GM23338 (cell line): ENCODE measurements at regions not wholly inside any gene's neighbourhood (a gene's known extent, or its start where the extent isn't known, plus 50 kb on each side); places are given as distances from the start of the nearest gene placed in this dataset.

Experiments
- ATAC-seq: fragments of 200-7000 bp; cut with Tn5 transposase; 3 replicates; pipeline ENCODE4 v1.9.1; 2020
- DNase-seq: peaks from one replicate; pipeline ENCODE4 v3.0.0-alpha.2; 2015; ENCODE audit warnings: low spot score
- H2AFZ ChIP-seq: fragments of 200-600 bp; sonication (generic); 2 replicates; pipeline ENCODE4 v1.8.0; 2016; ENCODE audit warnings: antibody characterized with exemption, mild to moderate bottlenecking, moderate library complexity
- H3F3A ChIP-seq: fragments of 200-600 bp; sonication (generic); replicated peaks from 2 replicates; pipeline ENCODE4 v1.8.0; 2017; ENCODE audit warnings: antibody characterized with exemption, mixed run types, low read depth
- H3K27ac ChIP-seq: fragments of 200-600 bp; sonication (generic); 2 replicates; pipeline ENCODE4 v1.6.1; 2016; ENCODE audit warnings: low read depth
- H3K27me3 ChIP-seq: fragments of 200-600 bp; sonication (generic); 2 replicates; pipeline ENCODE4 v1.8.0; 2016; ENCODE audit warnings: mild to moderate bottlenecking, mixed run types, moderate library complexity; ENCODE audit not compliant: insufficient read depth
- H3K36me3 ChIP-seq: fragments of 200-600 bp; sonication (generic); 2 replicates; pipeline ENCODE4 v1.8.0; 2016; ENCODE audit warnings: mild to moderate bottlenecking; ENCODE audit not compliant: insufficient read depth
- H3K4me1 ChIP-seq: fragments of 200-600 bp; sonication (generic); 2 replicates; pipeline ENCODE4 v1.8.0; 2016; ENCODE audit warnings: mild to moderate bottlenecking, moderate library complexity; ENCODE audit not compliant: insufficient read depth
- H3K4me2 ChIP-seq: fragments of 200-600 bp; sonication (generic); 2 replicates; pipeline ENCODE4 v1.7.1; 2017; ENCODE audit warnings: mixed run types
- H3K4me3 ChIP-seq: fragments of 200-600 bp; sonication (generic); 2 replicates; pipeline ENCODE4 v1.6.1; 2016; ENCODE audit warnings: mixed run types
- H3K79me2 ChIP-seq: fragments of 200-600 bp; sonication (generic); replicated peaks from 2 replicates; pipeline ENCODE4 v1.8.0; 2017; ENCODE audit warnings: mild to moderate bottlenecking; ENCODE audit not compliant: insufficient read depth
- H3K9me2 ChIP-seq: fragments of 200-600 bp; sonication (generic); 2 replicates; pipeline ENCODE4 v1.8.0; 2017; ENCODE audit not compliant: insufficient read depth
- H4K20me1 ChIP-seq: fragments of 200-600 bp; sonication (generic); replicated peaks from 2 replicates; pipeline ENCODE4 v1.8.0; 2017; ENCODE audit warnings: mild to moderate bottlenecking; ENCODE audit not compliant: insufficient read depth
- H3K27ac Mint-ChIP-seq: 2 replicates; pipeline ENCODE4 v1.8.0; 2020; ENCODE audit warnings: inconsistent platforms, mild to moderate bottlenecking, moderate library complexity, mixed read lengths
- H3K27me3 Mint-ChIP-seq: 3 replicates; pipeline ENCODE4 v1.8.0; 2022; ENCODE audit warnings: low read depth, mild to moderate bottlenecking, moderate library complexity, mixed read lengths, inconsistent platforms; ENCODE audit not compliant: insufficient read depth, poor library complexity
- H3K36me3 Mint-ChIP-seq: 3 replicates; pipeline ENCODE4 v1.8.0; 2021; ENCODE audit warnings: low read depth, mild to moderate bottlenecking, inconsistent platforms, moderate library complexity, mixed read lengths
- H3K4me1 Mint-ChIP-seq: 3 replicates; pipeline ENCODE4 v1.8.0; 2020; ENCODE audit warnings: mild to moderate bottlenecking, inconsistent platforms, mixed read lengths
- H3K4me3 Mint-ChIP-seq: 3 replicates; pipeline ENCODE4 v1.8.0; 2021; ENCODE audit warnings: moderate library complexity, mild to moderate bottlenecking, inconsistent platforms, mixed read lengths
- H3K9me3 Mint-ChIP-seq: 3 replicates; pipeline ENCODE4 v1.8.0; 2020; ENCODE audit warnings: moderate library complexity, mild to moderate bottlenecking, inconsistent platforms, mixed read lengths
- CREB1 ChIP-seq: fragments of 250-450 bp; sonication (Bioruptor Pico); IDR thresholded peaks from 2 replicates; pipeline ENCODE4 v1.5.0; 2020; ENCODE audit warnings: low read depth, mild to moderate bottlenecking, moderate library complexity
- CTCF ChIP-seq, 2 experiments: fragments of 200-600 bp in 1 of 2; sonication (generic) in 1 of 2; conservative IDR thresholded peaks; 2 replicates each; pipeline versions ENCODE4 v1.5.1 to v1.6.1; 2016 to 2017; ENCODE audit warnings: antibody characterized with exemption in 2 of 2, low read depth in 2 of 2, mild to moderate bottlenecking in 2 of 2, moderate library complexity in 1 of 2
- JUNB ChIP-seq: IDR thresholded peaks from one replicate; pipeline ENCODE4 v1.6.1; 2016; ENCODE audit warnings: antibody characterized with exemption; ENCODE audit not compliant: unreplicated experiment
- NANOG ChIP-seq: IDR thresholded peaks from 2 replicates; pipeline ENCODE4 v1.6.1; 2016; ENCODE audit warnings: antibody characterized with exemption, borderline replicate concordance
- POLR2AphosphoS5 ChIP-seq: IDR thresholded peaks from 2 replicates; pipeline ENCODE4 v1.6.1; 2016; ENCODE audit warnings: antibody characterized with exemption, low read depth
- REST ChIP-seq: IDR thresholded peaks from one replicate; pipeline ENCODE4 v1.6.1; 2018; ENCODE audit warnings: antibody characterized with exemption; ENCODE audit not compliant: unreplicated experiment
- STAT1 ChIP-seq: IDR thresholded peaks from one replicate; pipeline ENCODE4 v1.6.1; 2016; ENCODE audit warnings: antibody characterized with exemption; ENCODE audit not compliant: unreplicated experiment
- ZNF114 ChIP-seq: fragments of 250-450 bp; sonication (Bioruptor Pico); IDR thresholded peaks from 2 replicates; pipeline ENCODE4 v1.5.0; 2020; ENCODE audit warnings: mild to moderate bottlenecking, moderate library complexity
- TF ChIP-seq, protein P1 (sequence below): IDR thresholded peaks from 2 replicates; pipeline ENCODE4 v1.6.1; 2016; ENCODE audit warnings: antibody characterized with exemption
- TF ChIP-seq, protein P2 (sequence below): fragments of 250-450 bp; sonication (Bioruptor Pico); IDR thresholded peaks from 2 replicates; pipeline ENCODE4 v1.5.0; 2020; ENCODE audit warnings: mild to moderate bottlenecking, moderate library complexity

- TF ChIP-seq, protein P1, sequence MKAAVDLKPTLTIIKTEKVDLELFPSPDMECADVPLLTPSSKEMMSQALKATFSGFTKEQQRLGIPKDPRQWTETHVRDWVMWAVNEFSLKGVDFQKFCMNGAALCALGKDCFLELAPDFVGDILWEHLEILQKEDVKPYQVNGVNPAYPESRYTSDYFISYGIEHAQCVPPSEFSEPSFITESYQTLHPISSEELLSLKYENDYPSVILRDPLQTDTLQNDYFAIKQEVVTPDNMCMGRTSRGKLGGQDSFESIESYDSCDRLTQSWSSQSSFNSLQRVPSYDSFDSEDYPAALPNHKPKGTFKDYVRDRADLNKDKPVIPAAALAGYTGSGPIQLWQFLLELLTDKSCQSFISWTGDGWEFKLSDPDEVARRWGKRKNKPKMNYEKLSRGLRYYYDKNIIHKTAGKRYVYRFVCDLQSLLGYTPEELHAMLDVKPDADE = no peak
- no peak for TF ChIP-seq POLR2AphosphoS5
- TF ChIP-seq CTCF (conservative IDR thresholded peaks at IDR 0.05; ENCODE audit: low read depth in 2 of 2) = no peak
- TF ChIP-seq JUNB = no peak
- no peak for TF ChIP-seq STAT1
These were observed 735.5 kb downstream of the KCNA4 start (continued) for GRCh38 chr11:29281271-29281777.

DNA sequence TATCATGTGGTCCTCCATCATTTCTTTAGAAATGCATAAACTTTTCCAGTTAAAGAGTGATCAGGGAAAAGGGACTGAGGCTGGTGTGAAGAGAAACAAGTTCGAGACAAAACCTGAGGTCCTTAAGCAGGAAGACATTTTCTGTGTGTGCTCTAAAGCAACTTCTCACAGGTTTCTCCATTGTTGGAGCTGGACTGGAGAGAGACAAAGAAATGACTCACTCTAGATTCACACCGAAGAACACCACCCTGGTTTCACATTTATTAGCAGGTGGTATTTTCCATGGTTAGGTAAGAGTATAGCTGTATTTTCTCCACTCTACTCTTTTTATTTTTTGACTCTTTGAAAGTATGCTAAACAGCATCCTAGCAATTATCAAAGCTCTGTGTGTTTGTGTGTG is 736.4 kb downstream of the KCNA4 start:
- Histone ChIP-seq H3F3A (no peaks in the 10 kb centered on the region), H3K79me2 (no peaks in the 10 kb centered on the region), H3K27ac (no peak overlapping the region), H3K4me3 (no peak overlapping the region), H4K20me1 (no peaks in the 10 kb centered on the region), H3K27me3 (no peaks in the 10 kb centered on the region), H3K36me3 (no peaks in the 10 kb centered on the region), H2AFZ (no peak overlapping the region), H3K4me1 (no peaks in the 10 kb centered on the region), H3K9me2 (no peaks in the 10 kb centered on the region), H3K4me2 (no peak overlapping the region)
- Mint-ChIP-seq H3K27me3 (no peaks in the 10 kb centered on the region), H3K4me1 (no peaks in the 10 kb centered on the region), H3K36me3 (no peaks in the 10 kb centered on the region), H3K27ac (no peak overlapping the region), H3K4me3 (no peak overlapping the region), H3K9me3 (no peaks in the 10 kb centered on the region)
- no peak for ATAC-seq
- no peak for DNase-seq
- TF ChIP-seq REST = no peak
- no peak for TF ChIP-seq STAT1
- TF ChIP-seq, protein P2, sequence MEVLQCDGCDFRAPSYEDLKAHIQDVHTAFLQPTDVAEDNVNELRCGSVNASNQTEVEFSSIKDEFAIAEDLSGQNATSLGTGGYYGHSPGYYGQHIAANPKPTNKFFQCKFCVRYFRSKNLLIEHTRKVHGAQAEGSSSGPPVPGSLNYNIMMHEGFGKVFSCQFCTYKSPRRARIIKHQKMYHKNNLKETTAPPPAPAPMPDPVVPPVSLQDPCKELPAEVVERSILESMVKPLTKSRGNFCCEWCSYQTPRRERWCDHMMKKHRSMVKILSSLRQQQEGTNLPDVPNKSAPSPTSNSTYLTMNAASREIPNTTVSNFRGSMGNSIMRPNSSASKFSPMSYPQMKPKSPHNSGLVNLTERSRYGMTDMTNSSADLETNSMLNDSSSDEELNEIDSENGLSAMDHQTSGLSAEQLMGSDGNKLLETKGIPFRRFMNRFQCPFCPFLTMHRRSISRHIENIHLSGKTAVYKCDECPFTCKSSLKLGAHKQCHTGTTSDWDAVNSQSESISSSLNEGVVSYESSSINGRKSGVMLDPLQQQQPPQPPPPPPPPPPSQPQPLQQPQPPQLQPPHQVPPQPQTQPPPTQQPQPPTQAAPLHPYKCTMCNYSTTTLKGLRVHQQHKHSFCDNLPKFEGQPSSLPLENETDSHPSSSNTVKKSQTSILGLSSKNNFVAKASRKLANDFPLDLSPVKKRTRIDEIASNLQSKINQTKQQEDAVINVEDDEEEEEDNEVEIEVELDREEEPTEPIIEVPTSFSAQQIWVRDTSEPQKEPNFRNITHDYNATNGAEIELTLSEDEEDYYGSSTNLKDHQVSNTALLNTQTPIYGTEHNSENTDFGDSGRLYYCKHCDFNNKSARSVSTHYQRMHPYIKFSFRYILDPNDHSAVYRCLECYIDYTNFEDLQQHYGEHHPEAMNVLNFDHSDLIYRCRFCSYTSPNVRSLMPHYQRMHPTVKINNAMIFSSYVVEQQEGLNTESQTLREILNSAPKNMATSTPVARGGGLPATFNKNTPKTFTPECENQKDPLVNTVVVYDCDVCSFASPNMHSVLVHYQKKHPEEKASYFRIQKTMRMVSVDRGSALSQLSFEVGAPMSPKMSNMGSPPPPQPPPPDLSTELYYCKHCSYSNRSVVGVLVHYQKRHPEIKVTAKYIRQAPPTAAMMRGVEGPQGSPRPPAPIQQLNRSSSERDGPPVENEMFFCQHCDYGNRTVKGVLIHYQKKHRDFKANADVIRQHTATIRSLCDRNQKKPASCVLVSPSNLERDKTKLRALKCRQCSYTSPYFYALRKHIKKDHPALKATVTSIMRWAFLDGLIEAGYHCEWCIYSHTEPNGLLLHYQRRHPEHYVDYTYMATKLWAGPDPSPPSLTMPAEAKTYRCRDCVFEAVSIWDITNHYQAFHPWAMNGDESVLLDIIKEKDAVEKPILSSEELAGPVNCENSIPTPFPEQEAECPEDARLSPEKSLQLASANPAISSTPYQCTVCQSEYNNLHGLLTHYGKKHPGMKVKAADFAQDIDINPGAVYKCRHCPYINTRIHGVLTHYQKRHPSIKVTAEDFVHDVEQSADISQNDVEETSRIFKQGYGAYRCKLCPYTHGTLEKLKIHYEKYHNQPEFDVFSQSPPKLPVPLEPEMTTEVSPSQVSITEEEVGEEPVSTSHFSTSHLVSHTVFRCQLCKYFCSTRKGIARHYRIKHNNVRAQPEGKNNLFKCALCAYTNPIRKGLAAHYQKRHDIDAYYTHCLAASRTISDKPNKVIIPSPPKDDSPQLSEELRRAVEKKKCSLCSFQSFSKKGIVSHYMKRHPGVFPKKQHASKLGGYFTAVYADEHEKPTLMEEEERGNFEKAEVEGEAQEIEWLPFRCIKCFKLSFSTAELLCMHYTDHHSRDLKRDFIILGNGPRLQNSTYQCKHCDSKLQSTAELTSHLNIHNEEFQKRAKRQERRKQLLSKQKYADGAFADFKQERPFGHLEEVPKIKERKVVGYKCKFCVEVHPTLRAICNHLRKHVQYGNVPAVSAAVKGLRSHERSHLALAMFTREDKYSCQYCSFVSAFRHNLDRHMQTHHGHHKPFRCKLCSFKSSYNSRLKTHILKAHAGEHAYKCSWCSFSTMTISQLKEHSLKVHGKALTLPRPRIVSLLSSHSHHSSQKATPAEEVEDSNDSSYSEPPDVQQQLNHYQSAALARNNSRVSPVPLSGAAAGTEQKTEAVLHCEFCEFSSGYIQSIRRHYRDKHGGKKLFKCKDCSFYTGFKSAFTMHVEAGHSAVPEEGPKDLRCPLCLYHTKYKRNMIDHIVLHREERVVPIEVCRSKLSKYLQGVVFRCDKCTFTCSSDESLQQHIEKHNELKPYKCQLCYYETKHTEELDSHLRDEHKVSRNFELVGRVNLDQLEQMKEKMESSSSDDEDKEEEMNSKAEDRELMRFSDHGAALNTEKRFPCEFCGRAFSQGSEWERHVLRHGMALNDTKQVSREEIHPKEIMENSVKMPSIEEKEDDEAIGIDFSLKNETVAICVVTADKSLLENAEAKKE (CRISPR knock-in tag) = no peak
- no peak for TF ChIP-seq POLR2AphosphoS5
- TF ChIP-seq CTCF (conservative IDR thresholded peaks at IDR 0.05; ENCODE audit: low read depth in 2 of 2) = no peak
- TF ChIP-seq NANOG = no peak
- TF ChIP-seq ZNF114 (CRISPR knock-in tag) = no peak
- TF ChIP-seq JUNB = no peak
- TF ChIP-seq CREB1 = no peak
